ENCODE measurements at regions not wholly inside any gene's neighbourhood (a gene's known extent, or its start where the extent isn't known, plus 50 kb on each side); places are given as distances from the start of the nearest gene placed in this dataset.

- Histone ChIP-seq H3K27ac (no peak overlapping the region), H3K27me3 (no peaks in the 10 kb centered on the region), H3K4me3 (no peak overlapping the region), H3K4me1 (no peaks in the 10 kb centered on the region), H3K36me3 (no peaks in the 10 kb centered on the region), H3K9me3 (no peaks in the 10 kb centered on the region)
- TF ChIP-seq, protein P1, sequence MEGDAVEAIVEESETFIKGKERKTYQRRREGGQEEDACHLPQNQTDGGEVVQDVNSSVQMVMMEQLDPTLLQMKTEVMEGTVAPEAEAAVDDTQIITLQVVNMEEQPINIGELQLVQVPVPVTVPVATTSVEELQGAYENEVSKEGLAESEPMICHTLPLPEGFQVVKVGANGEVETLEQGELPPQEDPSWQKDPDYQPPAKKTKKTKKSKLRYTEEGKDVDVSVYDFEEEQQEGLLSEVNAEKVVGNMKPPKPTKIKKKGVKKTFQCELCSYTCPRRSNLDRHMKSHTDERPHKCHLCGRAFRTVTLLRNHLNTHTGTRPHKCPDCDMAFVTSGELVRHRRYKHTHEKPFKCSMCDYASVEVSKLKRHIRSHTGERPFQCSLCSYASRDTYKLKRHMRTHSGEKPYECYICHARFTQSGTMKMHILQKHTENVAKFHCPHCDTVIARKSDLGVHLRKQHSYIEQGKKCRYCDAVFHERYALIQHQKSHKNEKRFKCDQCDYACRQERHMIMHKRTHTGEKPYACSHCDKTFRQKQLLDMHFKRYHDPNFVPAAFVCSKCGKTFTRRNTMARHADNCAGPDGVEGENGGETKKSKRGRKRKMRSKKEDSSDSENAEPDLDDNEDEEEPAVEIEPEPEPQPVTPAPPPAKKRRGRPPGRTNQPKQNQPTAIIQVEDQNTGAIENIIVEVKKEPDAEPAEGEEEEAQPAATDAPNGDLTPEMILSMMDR (IDR thresholded peaks at IDR 0.05) = no peak
- DNase-seq (ENCODE audit: low spot score in 2 of 2) = no peak
- intact Hi-C loops (cut with DNase I) = no loop called here
These were observed 502.6 kb upstream of the NMUR2 start for GRCh38 chr5:152907488-152908245.

GRCh38 chr5:152912924-152913323 is 507.8 kb upstream of the NMUR2 start:
- intact Hi-C loops (cut with DNase I) = no loop called here
- H3K4me3 ChIP-seq = no peak overlapping the region
- DNase-seq (ENCODE audit: low spot score in 2 of 2) = no peak
- H3K9me3 ChIP-seq = no peaks in the 10 kb centered on the region
- H3K4me1 ChIP-seq = no peaks in the 10 kb centered on the region
- TF ChIP-seq, protein P1 (IDR thresholded peaks at IDR 0.05) = no peak
- H3K27ac ChIP-seq = no peak overlapping the region
- no peaks in the 10 kb centered on the region for H3K36me3 ChIP-seq
- no peaks in the 10 kb centered on the region for H3K27me3 ChIP-seq

GRCh38 chr5:152932621-152933020 is 527.5 kb upstream of the NMUR2 start:
- Histone ChIP-seq H3K4me1 (no peaks in the 10 kb centered on the region), H3K9me3 (no peaks in the 10 kb centered on the region), H3K27ac (no peak overlapping the region), H3K4me3 (no peak overlapping the region), H3K36me3 (no peaks in the 10 kb centered on the region), H3K27me3 (no peaks in the 10 kb centered on the region)
- intact Hi-C loops (cut with DNase I) = no loop called here
- no peak for DNase-seq (ENCODE audit: low spot score in 2 of 2)
- TF ChIP-seq, protein P1 (IDR thresholded peaks at IDR 0.05) = no peak

GRCh38 chr5:152933056-152933455 is 528.0 kb upstream of the NMUR2 start:
- intact Hi-C loops (cut with DNase I) = no loop called here
- TF ChIP-seq, protein P1 (IDR thresholded peaks at IDR 0.05) = no peak

GRCh38 chr5:152938630-152939029 is 533.6 kb upstream of the NMUR2 start:
- H3K4me3 ChIP-seq = no peak overlapping the region
- no peaks in the 10 kb centered on the region for H3K27me3 ChIP-seq
- TF ChIP-seq, protein P1 (IDR thresholded peaks at IDR 0.05) = no peak
- no peak for DNase-seq (ENCODE audit: low spot score in 2 of 2)
- H3K36me3 ChIP-seq = no peaks in the 10 kb centered on the region
- no peaks in the 10 kb centered on the region for H3K9me3 ChIP-seq
- no peak overlapping the region for H3K27ac ChIP-seq
- intact Hi-C loops (cut with DNase I) = no loop called here
- no peaks in the 10 kb centered on the region for H3K4me1 ChIP-seq

More at GRCh38 chr5:152933056-152933455, 528.0 kb upstream of the NMUR2 start:
- no peaks in the 10 kb centered on the region for H3K9me3 ChIP-seq
- H3K36me3 ChIP-seq = no peaks in the 10 kb centered on the region
- no peak overlapping the region for H3K4me3 ChIP-seq
- no peaks in the 10 kb centered on the region for H3K4me1 ChIP-seq
- DNase-seq (ENCODE audit: low spot score in 2 of 2) = no peak
- no peaks in the 10 kb centered on the region for H3K27me3 ChIP-seq
- no peak overlapping the region for H3K27ac ChIP-seq
